ENCODE measurements at regions not wholly inside any gene's neighbourhood (a gene's known extent, or its start where the extent isn't known, plus 50 kb on each side); places are given as distances from the start of the nearest gene placed in this dataset.
"Not testable (repeated sequence)": the region's sequence is repeated elsewhere in the genome, so short reads cannot be mapped to it uniquely, and the experiment has no call there.

GRCh38 chr11:29063630-29064361 lies 953.0 kb downstream of the KCNA4 start:
- TF ChIP-seq POLR2A (IDR thresholded peaks at IDR 0.05), result no peak
- TF ChIP-seq, protein P1, sequence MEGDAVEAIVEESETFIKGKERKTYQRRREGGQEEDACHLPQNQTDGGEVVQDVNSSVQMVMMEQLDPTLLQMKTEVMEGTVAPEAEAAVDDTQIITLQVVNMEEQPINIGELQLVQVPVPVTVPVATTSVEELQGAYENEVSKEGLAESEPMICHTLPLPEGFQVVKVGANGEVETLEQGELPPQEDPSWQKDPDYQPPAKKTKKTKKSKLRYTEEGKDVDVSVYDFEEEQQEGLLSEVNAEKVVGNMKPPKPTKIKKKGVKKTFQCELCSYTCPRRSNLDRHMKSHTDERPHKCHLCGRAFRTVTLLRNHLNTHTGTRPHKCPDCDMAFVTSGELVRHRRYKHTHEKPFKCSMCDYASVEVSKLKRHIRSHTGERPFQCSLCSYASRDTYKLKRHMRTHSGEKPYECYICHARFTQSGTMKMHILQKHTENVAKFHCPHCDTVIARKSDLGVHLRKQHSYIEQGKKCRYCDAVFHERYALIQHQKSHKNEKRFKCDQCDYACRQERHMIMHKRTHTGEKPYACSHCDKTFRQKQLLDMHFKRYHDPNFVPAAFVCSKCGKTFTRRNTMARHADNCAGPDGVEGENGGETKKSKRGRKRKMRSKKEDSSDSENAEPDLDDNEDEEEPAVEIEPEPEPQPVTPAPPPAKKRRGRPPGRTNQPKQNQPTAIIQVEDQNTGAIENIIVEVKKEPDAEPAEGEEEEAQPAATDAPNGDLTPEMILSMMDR (IDR thresholded peaks at IDR 0.05 in 4 of 5, conservative IDR thresholded peaks at IDR 0.05 in 1 of 5), result no peak
- H3K9me3 ChIP-seq, result no peaks in the 10 kb centered on the region
- no peaks in the 10 kb centered on the region for H3K36me3 ChIP-seq
- DNase-seq (no peak), ATAC-seq (no peak)
- H3K4me1 ChIP-seq, result no peaks in the 10 kb centered on the region
- H3K4me3 ChIP-seq, result no peak overlapping the region
- H3K27ac ChIP-seq, result no peak overlapping the region
- intact Hi-C loops (cut with DNase I; ENCODE audit: low total_unique reads), result no loop called here
- in situ Hi-C loops (cut with MboI; ENCODE audit: low sequenced_read_pairs in 4 of 4), result no loop called here
- H3K27me3 ChIP-seq, result no peaks in the 10 kb centered on the region

- DNase-seq (no peak), ATAC-seq (no peak)
- Histone ChIP-seq H3K27ac (no peak overlapping the region), H3K9me3 (no peaks in the 10 kb centered on the region), H3K4me3 (no peak overlapping the region), H3K36me3 (no peaks in the 10 kb centered on the region), H3K4me1 (no peaks in the 10 kb centered on the region), H3K27me3 (no peaks in the 10 kb centered on the region)
- intact Hi-C loops (cut with DNase I; ENCODE audit: low total_unique reads) (no loop called here), in situ Hi-C loops (cut with MboI; ENCODE audit: low sequenced_read_pairs in 4 of 4) (no loop called here)
- TF ChIP-seq, protein P1 (IDR thresholded peaks at IDR 0.05 in 4 of 5, conservative IDR thresholded peaks at IDR 0.05 in 1 of 5), result no peak
- TF ChIP-seq POLR2A (IDR thresholded peaks at IDR 0.05), result no peak
Observed at GRCh38 chr11:29061452-29061851, 953.3 kb downstream of the METTL15 start.

DNA sequence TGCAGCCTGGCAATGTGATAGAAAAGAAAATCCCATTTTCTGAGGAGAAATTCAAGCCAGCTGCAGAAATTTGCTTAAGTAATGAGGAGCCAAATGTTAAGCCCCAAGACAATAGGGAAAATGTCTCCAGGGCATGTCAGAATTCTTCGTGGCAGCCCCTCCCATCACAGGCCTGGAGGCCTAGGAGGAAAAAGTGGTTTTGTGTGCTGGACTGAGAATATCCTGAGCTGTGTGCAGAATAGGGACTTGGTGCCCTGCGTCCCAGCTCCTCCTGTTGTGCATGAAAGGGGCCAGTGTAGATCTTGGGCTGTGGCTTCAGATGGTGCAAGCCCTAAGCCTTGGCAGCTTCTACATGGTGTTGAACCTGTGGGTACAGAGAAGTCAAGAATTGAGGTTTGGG lies 948.3 kb downstream of the METTL15 start:
- H3K36me3 ChIP-seq; H3K4me3 ChIP-seq; H3K9me3 ChIP-seq; H3K4me1 ChIP-seq; H3K27me3 ChIP-seq; intact Hi-C loops (cut with DNase I; ENCODE audit: low total_unique reads); H3K27ac ChIP-seq; in situ Hi-C loops (cut with MboI; ENCODE audit: low sequenced_read_pairs in 4 of 4); ATAC-seq; DNase-seq: not testable (repeated sequence)

DNA sequence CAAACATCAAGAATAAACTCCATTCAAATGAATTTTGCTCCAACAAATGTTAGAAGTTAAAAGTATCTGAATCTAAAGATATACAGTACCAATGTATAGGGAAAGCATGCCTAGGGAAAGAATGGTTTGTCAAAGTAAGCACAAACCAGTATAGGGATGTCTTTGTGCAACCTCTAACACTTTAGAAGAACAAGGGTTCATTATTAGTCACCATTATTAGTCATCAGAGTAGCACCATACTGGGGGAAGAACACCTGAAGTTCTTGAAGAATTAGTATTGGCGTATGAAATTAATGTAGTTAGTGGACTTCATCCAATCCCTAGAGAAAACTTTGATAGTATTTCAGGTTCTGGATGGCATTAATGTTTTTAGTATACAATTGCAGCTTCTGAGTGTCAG lies 943.7 kb downstream of the METTL15 start:
- Histone ChIP-seq H3K27me3 (no peaks in the 10 kb centered on the region), H3K4me1 (no peaks in the 10 kb centered on the region), H3K4me3 (no peak overlapping the region), H3K9me3 (no peaks in the 10 kb centered on the region), H3K36me3 (no peaks in the 10 kb centered on the region), H3K27ac (no peak overlapping the region)
- TF ChIP-seq, protein P1 (IDR thresholded peaks at IDR 0.05 in 4 of 5, conservative IDR thresholded peaks at IDR 0.05 in 1 of 5), result no peak
- no peak for TF ChIP-seq POLR2A (IDR thresholded peaks at IDR 0.05)
- intact Hi-C loops (cut with DNase I; ENCODE audit: low total_unique reads), result no loop called here
- no peak for DNase-seq
- no peak for ATAC-seq
- in situ Hi-C loops (cut with MboI; ENCODE audit: low sequenced_read_pairs in 4 of 4), result no loop called here

DNA sequence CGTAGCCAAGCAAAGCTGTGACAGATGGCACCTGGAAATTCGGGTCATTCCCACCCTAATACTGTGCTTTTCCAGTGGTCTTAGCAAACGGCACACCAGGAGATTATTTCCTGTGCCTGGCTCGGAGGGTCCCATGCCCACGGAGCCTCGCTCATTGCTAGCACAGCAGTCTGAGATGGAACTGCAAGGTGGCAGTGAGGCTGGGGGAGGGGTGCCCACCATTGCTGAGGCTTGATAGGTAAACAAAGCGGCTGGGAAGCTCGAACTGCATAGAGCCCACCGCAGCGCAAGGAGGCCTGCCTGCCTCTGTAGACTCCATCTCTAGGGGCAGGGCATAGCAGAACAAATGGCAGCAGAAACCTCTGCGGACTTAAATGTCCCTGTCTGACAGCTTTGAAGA lies 942.8 kb downstream of the METTL15 start:
- H3K27ac ChIP-seq; in situ Hi-C loops (cut with MboI; ENCODE audit: low sequenced_read_pairs in 4 of 4); H3K36me3 ChIP-seq; ATAC-seq; H3K4me1 ChIP-seq; H3K27me3 ChIP-seq; DNase-seq; H3K9me3 ChIP-seq; intact Hi-C loops (cut with DNase I; ENCODE audit: low total_unique reads); H3K4me3 ChIP-seq: not testable (repeated sequence)

- DNase-seq (no peak), ATAC-seq (no peak)
- Histone ChIP-seq H3K36me3 (no peaks in the 10 kb centered on the region), H3K27ac (no peak overlapping the region), H3K27me3 (no peaks in the 10 kb centered on the region), H3K4me1 (no peaks in the 10 kb centered on the region), H3K9me3 (no peaks in the 10 kb centered on the region), H3K4me3 (no peak overlapping the region)
- TF ChIP-seq, protein P1 (IDR thresholded peaks at IDR 0.05 in 4 of 5, conservative IDR thresholded peaks at IDR 0.05 in 1 of 5), result no peak
- TF ChIP-seq POLR2A (IDR thresholded peaks at IDR 0.05), result no peak
- in situ Hi-C loops (cut with MboI; ENCODE audit: low sequenced_read_pairs in 4 of 4) (no loop called here), intact Hi-C loops (cut with DNase I; ENCODE audit: low total_unique reads) (no loop called here)
Observed at GRCh38 chr11:29040489-29040888, 932.3 kb downstream of the METTL15 start.
